ENCODE measurements at regions not wholly inside any gene's neighbourhood (a gene's known extent, or its start where the extent isn't known, plus 50 kb on each side); places are given as distances from the start of the nearest gene placed in this dataset.

DNA sequence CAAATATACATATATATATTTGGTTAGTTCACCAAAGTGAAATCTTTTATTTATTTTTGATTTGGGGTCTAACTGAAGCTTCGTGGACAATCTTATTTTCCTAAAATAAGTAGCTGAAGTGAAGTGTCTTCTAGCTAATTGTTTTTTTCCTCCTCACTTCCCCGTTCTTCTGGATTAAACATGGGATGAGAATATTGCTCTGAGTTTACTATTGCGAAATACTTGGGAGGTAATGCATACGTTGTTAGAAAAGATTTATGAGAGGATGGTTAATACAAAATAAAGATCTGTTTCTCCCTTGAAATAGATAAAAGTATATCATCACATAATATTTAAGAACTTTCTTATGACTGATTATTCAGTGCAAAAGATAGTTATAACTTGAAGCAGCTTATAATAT is 228.3 kb upstream of the TPK1 start:
- no peak overlapping the region for H3K27ac ChIP-seq
- TF ChIP-seq, protein P1, sequence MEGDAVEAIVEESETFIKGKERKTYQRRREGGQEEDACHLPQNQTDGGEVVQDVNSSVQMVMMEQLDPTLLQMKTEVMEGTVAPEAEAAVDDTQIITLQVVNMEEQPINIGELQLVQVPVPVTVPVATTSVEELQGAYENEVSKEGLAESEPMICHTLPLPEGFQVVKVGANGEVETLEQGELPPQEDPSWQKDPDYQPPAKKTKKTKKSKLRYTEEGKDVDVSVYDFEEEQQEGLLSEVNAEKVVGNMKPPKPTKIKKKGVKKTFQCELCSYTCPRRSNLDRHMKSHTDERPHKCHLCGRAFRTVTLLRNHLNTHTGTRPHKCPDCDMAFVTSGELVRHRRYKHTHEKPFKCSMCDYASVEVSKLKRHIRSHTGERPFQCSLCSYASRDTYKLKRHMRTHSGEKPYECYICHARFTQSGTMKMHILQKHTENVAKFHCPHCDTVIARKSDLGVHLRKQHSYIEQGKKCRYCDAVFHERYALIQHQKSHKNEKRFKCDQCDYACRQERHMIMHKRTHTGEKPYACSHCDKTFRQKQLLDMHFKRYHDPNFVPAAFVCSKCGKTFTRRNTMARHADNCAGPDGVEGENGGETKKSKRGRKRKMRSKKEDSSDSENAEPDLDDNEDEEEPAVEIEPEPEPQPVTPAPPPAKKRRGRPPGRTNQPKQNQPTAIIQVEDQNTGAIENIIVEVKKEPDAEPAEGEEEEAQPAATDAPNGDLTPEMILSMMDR (IDR thresholded peaks at IDR 0.05; ENCODE audit: low read depth, low read length) = no peak
- H3K36me3 ChIP-seq = no peaks in the 10 kb centered on the region
- DNase-seq = no peak
- no peaks in the 10 kb centered on the region for H3K9me3 ChIP-seq (ENCODE audit: severe bottlenecking)
- no peak overlapping the region for H3K4me3 ChIP-seq (ENCODE audit: low read depth, low read length)
- no peaks in the 10 kb centered on the region for H3K27me3 ChIP-seq (ENCODE audit: insufficient read depth, low read depth, severe bottlenecking)

DNA sequence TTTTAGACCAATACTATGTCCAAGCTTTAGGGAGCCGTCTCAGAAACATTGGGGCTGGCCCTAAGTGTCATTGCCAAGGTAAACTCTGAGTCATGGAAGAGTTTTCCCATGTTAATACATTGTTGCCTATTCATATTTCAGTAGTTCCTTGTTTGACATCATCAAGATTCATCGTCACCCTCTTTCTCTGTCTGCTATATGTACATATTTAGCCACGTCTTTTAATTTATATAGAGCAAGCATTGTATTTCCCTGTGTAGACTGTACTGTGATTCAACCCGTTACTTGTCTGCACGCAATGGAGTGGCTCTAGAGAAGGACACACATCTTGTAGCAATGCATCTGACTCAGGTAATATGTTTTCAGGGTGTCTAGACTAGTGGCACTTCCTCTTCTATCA is 217.9 kb upstream of the TPK1 start:
- no peak for DNase-seq
- H3K27ac ChIP-seq = no peak overlapping the region
- no peaks in the 10 kb centered on the region for H3K9me3 ChIP-seq (ENCODE audit: severe bottlenecking)
- no peaks in the 10 kb centered on the region for H3K36me3 ChIP-seq
- TF ChIP-seq, protein P1 (IDR thresholded peaks at IDR 0.05; ENCODE audit: low read depth, low read length) = no peak
- H3K4me3 ChIP-seq (ENCODE audit: low read depth, low read length) = no peak overlapping the region
- H3K27me3 ChIP-seq (ENCODE audit: insufficient read depth, low read depth, severe bottlenecking) = no peaks in the 10 kb centered on the region

DNA sequence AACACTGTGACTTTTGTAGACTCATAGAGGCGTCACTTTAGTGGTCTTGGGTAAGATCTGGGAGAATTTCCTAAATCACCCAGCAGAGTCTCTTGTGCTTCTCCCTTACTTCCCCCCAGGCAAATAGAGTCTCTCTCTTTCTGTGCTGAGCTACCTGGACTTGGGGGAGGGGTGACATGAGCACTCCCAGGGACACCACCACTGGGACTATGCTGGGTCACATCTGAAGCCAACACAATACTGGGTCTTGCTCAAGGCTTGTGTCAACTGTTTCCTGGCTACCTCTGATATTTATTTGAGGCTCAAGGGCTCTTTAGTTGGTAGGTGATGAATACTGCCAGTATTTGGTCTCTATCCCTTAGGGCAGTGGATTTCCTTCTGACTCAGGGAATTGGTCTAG is 214.6 kb upstream of the TPK1 start:
- DNase-seq = no peak
- Histone ChIP-seq H3K27me3 (ENCODE audit: insufficient read depth, low read depth, severe bottlenecking) (no peaks in the 10 kb centered on the region), H3K9me3 (ENCODE audit: severe bottlenecking) (no peaks in the 10 kb centered on the region), H3K27ac (no peak overlapping the region), H3K36me3 (no peaks in the 10 kb centered on the region), H3K4me3 (ENCODE audit: low read depth, low read length) (no peak overlapping the region)
- TF ChIP-seq, protein P1 (IDR thresholded peaks at IDR 0.05; ENCODE audit: low read depth, low read length) = no peak

DNA sequence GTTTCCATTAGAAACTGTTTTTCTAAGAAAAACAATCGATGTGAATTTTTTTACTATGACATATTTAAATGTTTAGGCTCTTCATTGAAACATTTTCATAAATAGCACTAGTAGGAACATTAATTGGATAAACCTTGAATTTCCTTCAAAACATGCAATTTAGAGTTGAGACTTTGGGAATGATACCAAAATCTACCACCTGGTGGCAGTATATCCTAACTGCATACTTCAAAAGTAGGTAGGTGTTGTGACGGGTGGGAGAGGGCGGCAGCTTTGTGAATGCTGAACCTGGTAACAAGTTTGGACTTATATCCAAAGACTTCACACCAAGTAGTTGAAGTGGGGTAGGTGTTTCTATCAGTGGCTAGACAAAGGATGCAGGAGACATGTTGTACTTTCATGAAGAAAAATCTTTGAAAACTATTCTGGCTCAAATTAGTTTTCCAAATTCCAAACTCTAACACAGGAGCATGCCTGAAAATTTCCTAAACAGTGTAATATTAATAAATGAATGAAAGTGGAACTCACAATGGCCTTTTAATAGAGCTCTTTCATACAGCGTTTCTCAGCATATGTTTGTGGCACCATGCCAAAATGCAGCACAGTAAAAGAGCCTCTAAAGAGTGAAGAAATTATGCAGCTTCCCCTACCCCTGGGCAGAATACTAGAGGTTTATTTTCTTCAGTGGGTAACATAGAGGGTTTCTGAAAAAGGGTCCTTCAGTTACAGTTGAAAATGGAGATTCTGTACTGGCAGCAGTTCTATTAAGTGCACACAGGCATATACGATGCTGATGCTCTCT is 201.0 kb upstream of the TPK1 start:
- Histone ChIP-seq H3K9me3 (ENCODE audit: severe bottlenecking) (no peaks in the 10 kb centered on the region), H3K4me3 (ENCODE audit: low read depth, low read length) (no peak overlapping the region), H3K36me3 (no peaks in the 10 kb centered on the region), H3K27ac (no peak overlapping the region), H3K27me3 (ENCODE audit: insufficient read depth, low read depth, severe bottlenecking) (no peaks in the 10 kb centered on the region)
- TF ChIP-seq, protein P1 (IDR thresholded peaks at IDR 0.05; ENCODE audit: low read depth, low read length) = peak; percentile 53; the same call in 1 of the 2 replicates
- DNase-seq = peak; percentile 41

DNA sequence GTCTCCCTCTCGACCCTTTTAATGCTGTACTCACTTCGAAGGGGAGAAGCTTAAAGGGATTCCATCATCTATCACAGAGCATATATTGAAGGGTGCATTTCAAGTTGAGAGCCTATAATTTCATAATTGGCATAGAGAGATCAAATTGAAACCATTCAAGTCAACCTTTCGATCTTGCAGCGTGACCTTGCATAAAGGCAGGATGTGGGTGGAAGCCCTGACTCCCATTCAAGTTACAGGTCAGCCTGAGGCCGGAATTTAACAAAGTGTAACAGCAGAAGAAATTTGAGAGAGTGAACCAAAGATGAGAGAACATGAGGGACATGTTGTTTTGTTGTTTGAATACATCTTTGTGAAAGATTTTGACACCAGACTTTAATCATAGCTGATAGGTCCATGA is 195.3 kb upstream of the TPK1 start:
- H3K36me3 ChIP-seq = no peaks in the 10 kb centered on the region
- no peak overlapping the region for H3K27ac ChIP-seq
- no peaks in the 10 kb centered on the region for H3K27me3 ChIP-seq (ENCODE audit: insufficient read depth, low read depth, severe bottlenecking)
- DNase-seq = no peak
- H3K4me3 ChIP-seq (ENCODE audit: low read depth, low read length) = no peak overlapping the region
- TF ChIP-seq, protein P1 (IDR thresholded peaks at IDR 0.05; ENCODE audit: low read depth, low read length) = no peak
- no peaks in the 10 kb centered on the region for H3K9me3 ChIP-seq (ENCODE audit: severe bottlenecking)

DNA sequence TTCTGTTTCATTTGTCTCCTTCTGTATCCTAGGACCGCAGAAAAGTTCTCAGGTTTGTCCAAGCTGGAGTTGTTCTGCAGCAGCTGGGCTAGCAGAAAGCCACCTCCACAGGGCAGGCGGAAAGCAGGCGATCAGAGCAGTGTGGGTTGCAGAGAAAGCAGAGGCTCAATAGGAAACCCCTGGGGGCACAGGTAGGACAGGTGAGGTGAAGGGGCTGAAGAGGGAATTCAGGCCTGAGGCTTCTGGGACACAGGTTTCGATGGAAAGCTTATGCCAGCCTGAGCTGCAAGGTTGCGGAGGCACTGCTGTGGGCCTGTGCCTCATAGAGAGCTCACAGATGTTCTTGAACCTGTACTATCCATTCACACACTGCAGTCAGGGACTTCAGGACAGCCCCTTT is 194.9 kb upstream of the TPK1 start:
- Histone ChIP-seq H3K27me3 (ENCODE audit: insufficient read depth, low read depth, severe bottlenecking) (no peaks in the 10 kb centered on the region), H3K27ac (no peak overlapping the region), H3K36me3 (no peaks in the 10 kb centered on the region), H3K9me3 (ENCODE audit: severe bottlenecking) (no peaks in the 10 kb centered on the region), H3K4me3 (ENCODE audit: low read depth, low read length) (no peak overlapping the region)
- DNase-seq = no peak
- TF ChIP-seq, protein P1 (IDR thresholded peaks at IDR 0.05; ENCODE audit: low read depth, low read length) = no peak

All from WERI-Rb-1 (cell line).